ENCODE measurements at regions not wholly inside any gene's neighbourhood (a gene's known extent, or its start where the extent isn't known, plus 50 kb on each side); places are given as distances from the start of the nearest gene placed in this dataset.

DNA sequence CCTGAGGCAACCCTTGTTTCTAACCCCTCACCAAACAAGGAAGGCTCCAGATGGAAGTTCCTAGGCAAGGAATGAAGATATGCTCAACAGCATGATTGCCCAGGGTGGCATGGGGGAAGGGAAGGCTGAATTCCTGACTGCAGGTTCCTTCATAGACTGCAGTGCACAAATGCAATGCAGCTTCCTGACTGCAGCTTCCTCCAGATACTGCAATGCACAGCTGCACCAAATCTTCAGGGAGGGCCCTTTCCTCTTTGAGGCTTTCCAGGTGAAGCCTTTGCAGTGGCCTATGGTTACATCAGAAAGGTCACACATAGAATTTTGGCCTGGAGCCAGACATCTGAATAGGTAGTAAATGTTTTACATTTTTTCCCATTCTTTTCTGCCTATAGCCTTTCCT, 58.8 kb upstream of the DYNAP start:
- no peak for DNase-seq

DNA sequence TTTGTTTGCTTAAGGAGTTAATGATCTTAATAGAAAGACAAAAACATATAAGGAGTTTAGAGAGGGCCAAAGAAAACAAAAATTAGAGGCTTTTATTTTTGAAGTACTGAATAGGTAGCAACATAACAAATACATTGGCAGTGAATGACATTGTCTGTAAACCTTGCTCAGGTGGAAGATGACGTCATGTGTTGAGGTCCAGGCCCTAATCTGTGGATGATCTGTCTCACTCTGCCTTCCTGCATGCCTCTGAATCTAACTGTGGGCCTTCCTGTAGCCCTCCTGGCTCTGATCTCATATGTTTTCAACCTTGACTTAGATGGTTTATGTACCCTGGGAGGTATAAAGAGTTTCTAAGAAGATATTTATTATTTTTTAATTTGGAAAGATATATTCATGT, 58.1 kb upstream of the DYNAP start:
- no peak for DNase-seq

Data from right kidney (tissue), 1 donor.